Fibroblast of peridontal ligament (primary cell): ENCODE measurements at regions not wholly inside any gene's neighbourhood (a gene's known extent, or its start where the extent isn't known, plus 50 kb on each side); places are given as distances from the start of the nearest gene placed in this dataset.

Source experiments
- DNase-seq: peaks from one replicate; pipeline ENCODE4 v3.0.0-alpha.2; 2010; ENCODE audit errors: extremely low read depth

DNA sequence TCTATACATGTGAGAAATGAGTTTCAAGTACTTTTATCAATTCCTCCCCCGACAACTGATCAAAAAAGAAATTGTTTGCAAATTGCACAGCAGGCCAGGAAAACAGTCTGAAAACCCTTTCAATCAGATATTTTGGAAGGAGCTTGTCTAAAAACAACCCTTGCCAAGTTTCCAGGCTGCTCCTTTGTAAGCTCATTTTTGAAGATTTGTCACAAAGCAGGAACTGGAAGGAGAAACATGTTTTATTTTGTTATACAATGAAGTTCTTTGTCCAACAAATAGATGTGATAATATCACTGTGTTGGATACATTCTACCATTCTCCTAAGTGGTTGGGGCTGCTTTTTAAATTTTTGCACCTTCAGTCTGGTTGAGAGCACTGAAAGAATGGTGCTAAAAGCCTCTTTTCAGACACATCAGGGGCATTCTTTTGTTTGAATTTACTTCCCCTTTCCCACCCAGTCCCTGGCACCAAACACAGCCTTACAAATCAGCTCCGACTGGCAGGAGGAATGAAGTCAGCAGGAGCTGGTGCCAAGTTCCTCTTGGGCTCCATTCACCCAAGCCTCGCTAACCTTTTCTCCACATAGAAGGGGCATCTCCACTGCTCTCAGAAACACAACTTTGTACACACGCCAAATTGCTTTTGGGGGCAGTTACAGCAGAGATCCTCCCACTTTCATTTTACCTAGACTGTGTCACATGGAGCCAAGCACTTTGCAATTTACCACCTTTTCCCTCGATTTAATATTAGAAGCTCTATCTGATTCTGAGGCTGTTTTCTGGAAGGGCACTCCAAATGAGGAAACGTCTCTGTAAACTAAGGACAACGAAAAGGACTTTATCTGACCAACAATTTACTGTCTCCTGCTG, 88.0 kb downstream of the C1D start:
- DNase-seq = peak; percentile 19

DNA sequence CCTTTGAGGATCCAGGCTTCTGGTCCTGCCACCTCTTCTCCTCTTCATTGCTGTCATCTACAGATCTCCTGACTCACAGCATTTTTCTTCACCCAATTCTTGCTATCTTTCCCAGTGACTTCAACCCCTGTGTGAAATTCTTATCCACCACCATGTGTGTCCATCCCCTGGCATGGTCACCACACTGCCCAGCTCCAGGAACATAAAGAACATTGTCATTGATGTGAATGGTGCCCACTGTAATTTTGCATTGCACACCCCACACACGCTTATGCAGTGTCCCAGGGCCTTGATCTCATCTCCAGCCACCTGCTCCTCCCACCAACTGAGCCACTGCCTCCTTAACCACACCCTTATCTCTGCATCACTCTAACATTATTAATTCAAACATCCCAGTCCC, 85.3 kb downstream of the C1D start:
- no peak for DNase-seq

DNA sequence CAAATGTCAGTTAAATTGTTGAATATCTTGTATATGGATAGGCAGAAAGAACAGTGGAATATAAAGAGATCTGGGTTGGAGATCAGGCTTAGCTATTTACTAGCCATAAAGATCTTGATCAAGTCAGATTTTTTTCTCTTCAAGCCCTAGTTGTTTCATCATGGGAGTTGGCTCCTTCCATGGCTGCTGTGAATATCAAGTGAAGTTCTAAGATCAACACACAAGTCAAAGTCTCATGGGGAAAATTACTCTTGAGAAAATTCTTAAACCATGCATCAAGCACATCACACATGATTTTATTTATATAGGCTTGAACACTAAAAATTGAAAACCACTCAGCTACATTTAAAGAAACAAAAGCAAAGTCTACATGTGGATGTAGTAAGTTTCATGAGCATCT, 79.8 kb downstream of the C1D start:
- peak; percentile 86 for DNase-seq

DNA sequence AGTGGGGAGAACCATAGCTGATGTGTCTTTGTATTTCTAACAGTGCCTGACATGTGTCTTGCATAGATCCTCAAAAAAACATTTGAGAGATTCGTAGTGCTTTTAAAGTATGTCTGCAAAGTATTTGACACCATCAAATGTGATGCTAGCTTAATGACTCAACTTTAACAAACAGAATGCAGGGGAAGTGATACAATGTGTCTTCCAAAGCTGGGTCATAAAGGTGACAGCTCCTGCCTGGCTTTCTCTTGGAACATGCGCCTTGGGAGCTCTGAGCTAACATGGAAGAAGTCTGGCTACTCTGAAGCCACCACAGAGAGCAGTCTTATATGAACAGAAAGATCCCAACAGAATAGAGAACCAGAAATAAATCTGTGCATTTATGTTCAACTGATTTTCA, 78.2 kb downstream of the C1D start:
- no peak for DNase-seq

DNA sequence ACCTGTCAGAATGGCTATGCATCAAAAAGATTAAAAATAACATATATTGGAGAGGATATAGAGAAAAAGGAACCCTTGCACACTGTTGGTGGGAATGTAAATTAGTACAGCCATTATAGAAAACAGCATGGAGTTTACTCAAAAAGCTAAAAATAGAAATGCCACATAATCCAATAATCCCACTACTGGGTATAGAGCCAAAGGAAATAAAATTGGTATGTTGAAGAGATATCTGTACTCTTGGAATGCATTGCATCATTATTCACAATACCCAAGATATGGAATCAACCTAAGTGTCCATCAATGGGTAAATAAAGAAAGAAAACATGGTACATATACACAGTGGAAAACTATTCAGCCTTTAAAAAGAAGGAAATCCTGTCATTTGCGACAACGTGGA, 77.2 kb downstream of the C1D start:
- no peak for DNase-seq

DNA sequence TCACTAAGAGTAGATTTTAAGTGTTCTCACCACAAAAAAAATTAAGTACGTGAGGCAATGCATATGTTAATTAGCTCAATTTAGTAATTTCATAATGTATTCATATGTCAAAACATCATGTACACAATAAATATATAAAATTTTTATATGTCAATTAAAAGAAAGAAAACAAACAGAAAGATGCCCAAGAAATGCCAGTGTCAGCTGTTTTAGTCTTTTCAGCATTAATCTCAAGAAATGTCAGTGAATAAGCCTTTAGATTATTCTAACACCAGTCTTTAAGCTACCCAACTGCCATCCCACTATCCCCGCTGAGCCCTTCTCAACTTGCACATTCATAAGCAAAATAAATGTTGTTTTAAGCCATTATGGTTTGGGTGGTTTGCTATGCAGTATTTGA, 76.5 kb downstream of the C1D start:
- no peak for DNase-seq
